ENCODE measurements at regions not wholly inside any gene's neighbourhood (a gene's known extent, or its start where the extent isn't known, plus 50 kb on each side); places are given as distances from the start of the nearest gene placed in this dataset.

GRCh38 chr15:62798536-62798935 lies 244.0 kb upstream of the TPM1 start:
- no peak for DNase-seq (ENCODE audit: low read depth in 2 of 2)

DNA sequence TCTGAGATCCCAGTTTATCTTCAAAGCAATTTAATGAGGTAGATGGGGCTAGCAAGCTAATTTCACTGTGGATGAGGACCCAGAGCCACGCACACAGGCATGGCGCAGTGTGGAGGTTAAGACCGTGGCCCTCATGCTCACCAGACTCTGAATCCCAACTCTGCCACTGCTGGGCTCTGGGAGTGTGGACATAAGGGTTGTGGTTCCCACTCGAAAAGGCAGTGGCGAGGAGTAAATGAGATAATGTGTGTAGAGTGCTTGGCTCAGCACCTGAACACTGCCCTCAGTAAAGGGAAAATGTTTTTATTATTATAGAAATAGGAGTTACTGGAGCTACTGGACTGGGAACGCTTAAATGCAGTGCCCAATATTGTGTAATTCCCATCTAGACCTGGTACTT lies 243.5 kb upstream of the TPM1 start:
- no peak for DNase-seq (ENCODE audit: low read depth in 2 of 2)

GRCh38 chr15:62799919-62800318 lies 242.6 kb upstream of the TPM1 start:
- no peak for DNase-seq (ENCODE audit: low read depth in 2 of 2)

GRCh38 chr15:62802612-62803011 lies 239.9 kb upstream of the TPM1 start:
- DNase-seq (ENCODE audit: low read depth in 2 of 2): no peak

DNA sequence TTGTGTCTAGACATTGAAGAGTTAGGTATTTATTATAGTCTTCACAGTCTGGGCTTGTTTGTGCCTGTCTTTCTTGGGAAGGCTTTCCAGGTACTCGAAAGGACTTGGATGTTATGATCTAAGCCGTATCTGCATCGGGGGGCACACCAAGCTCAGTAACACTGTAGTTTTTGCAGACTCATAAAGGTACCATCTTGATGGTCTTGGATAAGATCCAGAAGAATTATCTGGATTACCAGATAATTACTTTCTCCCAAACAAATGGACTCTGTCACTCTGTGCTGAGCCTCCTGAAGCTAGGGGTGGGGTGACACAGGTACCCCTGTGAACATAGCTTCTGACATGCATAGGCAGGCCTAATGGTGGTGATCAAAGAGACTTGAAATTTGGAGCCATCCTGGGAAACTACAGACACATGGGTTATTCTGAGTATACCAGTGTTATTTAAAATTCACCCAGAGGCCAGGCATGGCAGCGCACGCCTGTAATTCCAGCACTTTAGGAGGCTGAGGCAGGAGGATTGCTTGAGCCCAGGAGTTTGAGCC lies 238.6 kb upstream of the TPM1 start:
- no peak for DNase-seq (ENCODE audit: low read depth in 2 of 2)

- no peak for DNase-seq (ENCODE audit: low read depth in 2 of 2)
Observed at GRCh38 chr15:62805502-62805901, 237.0 kb upstream of the TPM1 start.

DNA sequence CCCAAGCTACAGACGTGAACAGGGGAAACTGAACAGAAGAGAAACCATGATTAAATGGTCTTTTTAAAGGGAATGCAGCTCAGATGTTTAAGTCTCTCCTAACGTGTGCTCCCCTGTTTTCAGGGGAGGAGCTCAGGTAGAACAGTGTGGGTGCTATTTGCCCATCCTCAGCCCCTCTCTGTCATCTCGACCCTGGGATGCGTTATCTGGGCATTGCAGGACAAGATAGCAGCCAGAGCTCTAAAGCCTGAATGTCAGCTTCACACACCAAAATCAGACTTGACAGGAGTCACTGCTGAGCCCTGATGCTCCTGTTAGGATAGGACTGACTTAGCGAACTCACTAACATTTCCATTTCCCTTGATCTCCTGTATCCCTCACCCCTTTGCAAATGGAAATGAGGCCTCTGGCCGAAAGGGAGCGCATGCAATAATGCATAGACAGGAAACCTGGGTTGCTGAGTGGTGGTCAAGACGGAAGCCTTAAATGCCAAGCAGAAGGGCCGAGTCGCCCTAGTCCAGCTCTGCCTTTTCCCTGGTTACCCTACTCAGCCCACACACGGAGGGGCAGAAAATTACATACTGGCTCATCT lies 234.9 kb upstream of the TPM1 start:
- no peak for DNase-seq (ENCODE audit: low read depth in 2 of 2)

DNA sequence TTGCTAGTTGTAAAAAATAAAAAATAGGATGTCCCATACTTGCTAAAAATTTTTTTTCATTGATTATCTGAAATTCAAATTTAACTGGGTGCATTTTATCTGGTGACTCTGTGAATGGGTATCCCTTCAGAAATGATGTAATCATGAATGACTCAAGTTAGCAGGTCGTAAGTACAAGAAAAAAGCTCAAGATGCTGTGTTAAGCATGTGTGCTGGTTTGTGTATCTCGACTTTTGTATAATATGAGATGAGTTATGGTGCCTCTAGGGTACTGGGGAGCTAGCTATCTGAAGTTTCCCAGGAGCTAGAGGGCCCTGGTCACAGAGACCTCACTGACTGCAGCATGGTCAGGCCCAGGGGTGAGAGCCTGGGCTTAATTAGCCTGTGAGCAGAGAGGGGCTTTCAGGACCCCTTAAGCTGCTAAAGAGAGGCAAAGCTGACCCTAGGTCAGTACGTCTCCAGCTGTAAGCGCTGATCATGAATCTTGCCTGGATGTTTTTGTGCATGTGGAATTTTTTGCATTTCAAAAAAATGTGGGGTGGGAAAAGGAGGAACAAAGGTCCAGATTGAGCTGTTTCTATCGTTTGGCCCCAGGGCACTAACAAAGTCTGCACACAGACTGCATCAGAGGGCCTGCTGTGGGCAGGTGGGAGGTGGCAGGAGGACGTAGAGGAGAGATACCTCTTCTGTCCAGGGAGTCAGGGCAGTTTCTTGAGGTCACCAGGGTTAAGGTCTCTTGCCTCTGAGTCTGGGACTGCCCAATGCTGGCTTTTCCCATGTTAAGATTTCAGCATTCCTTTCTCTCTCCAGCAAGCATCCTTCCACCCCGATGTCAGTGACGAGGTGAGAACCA lies 233.2 kb upstream of the TPM1 start:
- no peak for DNase-seq (ENCODE audit: low read depth in 2 of 2)

DNA sequence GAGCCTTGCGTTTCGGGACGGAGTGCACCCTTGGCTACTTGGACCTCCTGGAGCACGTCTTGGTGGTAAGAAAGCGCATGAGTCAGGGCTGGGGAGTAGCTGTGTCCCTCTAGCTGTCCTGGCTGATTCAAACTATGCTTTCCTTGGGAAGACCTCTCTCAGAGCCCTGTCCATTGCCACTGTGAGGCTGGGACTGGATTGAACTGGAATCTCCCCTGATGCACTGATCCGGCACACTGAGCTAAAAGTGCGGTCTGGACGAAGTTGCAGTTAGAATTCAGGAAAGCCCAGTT lies 232.6 kb upstream of the TPM1 start:
- DNase-seq (ENCODE audit: low read depth in 2 of 2): no peak

DNA sequence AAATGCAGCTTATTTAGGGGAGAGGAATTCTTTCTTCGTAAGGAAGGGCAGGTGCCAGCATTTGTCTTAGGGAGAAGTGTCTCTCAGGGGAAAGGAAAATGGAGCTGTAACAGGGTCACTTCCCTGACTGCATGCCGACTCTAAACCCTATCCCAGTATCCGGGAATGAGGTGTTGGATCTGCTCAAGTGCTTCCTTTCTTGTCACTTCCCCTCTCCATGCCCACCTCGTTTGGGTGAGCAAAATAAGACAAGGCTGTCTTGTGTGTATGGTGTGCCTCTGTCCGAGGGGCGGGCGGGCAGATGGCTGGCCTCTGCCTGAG lies 230.1 kb upstream of the TPM1 start:
- no peak for DNase-seq (ENCODE audit: low read depth in 2 of 2)

DNA sequence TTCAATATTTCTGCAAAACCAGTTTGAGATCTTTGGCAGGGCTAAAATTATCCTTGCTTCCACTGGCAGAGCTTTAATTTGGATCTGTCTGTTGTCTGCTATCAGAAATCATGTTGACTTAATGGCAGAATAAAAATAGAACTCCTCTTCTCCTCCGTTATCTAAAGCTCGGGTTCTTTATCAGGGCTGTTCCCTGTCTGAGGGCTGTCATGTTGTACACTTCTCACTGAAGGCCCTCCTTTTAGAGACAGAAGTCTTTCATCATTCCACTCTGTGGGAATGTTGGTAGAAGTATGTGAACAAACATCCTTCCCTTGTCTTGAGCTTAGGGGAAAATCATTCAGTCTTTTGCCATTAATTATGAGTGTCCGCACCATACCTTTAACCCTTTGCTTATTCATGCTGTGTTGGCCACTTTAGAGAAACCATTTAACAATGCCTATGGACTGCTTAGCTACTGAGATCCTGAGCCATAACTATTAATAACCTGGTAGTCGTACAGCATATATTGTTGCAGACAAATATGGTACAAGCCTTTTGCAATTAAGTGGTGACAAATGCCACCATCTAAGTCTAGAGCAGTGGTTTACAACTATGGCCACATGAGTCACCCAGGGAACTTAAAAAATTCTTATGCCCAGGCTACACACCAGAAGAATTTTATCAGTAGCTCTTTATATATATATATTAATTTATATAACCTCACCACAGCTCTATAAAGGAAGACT lies 226.0 kb upstream of the TPM1 start:
- no peak for DNase-seq (ENCODE audit: low read depth in 2 of 2)

DNA sequence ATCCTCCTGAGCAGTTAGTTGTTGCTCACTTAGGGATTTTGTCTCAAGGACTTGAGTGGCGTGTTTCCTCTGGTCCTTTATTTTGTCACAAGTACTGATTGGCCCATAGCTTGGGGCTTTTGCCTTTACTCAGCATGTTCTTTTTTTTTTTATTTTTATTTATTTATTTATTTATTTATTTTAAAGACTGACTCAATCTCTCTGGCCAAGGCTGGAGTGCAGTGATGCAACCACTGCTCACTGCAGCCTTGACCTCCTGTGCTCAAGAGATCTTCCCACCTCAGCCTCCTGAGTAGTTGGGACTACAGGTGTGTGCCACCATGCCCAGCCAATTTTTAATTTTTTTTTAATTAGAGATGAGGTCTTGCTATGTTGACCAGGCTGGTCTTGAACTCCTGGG lies 223.9 kb upstream of the TPM1 start:
- DNase-seq (ENCODE audit: low read depth in 2 of 2): no peak

DNA sequence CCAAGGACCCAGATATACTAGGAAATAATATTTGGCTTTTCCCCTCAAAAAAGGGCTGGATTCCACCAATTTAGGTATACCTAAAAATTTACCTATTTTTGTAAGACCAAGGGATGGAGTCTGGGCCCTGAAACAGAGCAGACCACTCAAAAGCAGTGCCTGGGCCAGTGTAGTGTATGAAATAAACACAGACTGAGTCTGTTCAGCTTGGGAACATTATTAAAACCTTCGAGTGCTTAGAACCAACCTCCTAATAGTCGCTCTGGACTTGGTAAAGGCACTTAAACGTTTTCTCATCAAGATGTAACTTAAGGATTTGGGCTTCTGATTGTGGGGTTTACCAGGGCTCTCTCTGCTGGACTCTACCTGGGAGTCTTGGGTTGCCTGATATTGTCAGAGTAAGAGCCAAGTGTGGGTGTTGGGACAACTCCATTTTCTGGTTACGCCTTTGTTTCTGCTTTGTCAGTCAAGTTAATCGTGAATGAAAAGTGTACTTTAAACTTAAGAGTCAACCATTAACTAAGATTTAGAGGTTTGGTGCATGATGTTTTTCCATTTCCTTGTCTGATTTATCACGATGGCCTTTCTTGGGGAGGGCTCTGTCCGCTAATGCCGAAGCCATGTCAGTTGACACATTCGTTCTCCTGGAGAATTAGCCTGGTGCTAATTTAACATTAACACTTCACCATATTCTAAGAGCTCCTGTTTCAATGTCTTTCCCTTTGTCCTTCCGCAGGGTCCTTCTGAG lies 221.0 kb upstream of the TPM1 start:
- no peak for DNase-seq (ENCODE audit: low read depth in 2 of 2)

GRCh38 chr15:62822228-62822627 lies 220.3 kb upstream of the TPM1 start:
- DNase-seq (ENCODE audit: low read depth in 2 of 2): no peak

- DNase-seq (ENCODE audit: low read depth in 2 of 2): no peak
Observed at GRCh38 chr15:62823561-62823960, 219.0 kb upstream of the TPM1 start.

DNA sequence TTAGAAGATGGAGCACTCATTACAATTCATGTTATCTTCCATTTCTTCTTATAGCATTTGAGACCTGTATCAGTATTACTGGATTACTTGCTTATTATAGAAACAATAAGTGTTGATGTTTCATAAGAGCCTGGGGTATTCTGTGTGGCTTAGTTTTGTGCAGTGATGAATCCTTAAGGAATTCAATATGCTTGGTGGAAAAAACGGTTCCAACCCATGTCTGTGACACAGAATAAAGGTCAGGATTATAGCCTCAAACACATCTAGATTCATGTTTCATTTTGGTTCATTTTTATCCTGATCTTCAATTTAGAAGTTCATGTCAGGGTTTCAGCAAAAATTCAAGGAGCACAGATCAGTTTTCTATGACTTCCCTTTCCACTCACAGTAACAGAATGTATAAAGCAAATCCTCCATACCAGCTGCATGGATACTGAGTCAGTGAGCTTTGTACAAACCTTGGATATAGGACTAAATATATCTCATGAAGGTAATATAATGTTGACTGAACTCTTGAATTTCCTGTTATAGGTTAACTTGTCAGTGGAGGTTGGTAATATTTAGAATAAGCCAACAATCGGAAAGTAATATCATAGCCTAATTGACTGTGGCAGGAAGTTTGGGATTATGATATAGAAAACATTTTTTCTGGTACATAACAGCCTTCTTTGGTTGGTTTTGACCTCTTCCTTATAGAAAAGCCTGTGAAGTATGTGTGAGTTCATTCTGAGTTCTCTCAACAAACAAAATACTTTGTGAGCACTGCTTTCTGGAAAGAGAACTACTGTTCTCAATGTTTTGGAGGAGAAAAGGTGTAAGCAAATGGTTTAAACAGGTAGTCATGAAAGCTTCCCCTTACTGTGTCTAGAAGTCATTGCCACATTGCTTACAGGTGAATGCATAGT lies 218.2 kb upstream of the TPM1 start:
- no peak for DNase-seq (ENCODE audit: low read depth in 2 of 2)

- DNase-seq (ENCODE audit: low read depth in 2 of 2): no peak
Observed at GRCh38 chr15:62825191-62825590, 217.4 kb upstream of the TPM1 start.

GRCh38 chr15:62826561-62826960 lies 216.0 kb upstream of the TPM1 start:
- DNase-seq (ENCODE audit: low read depth in 2 of 2): no peak

GRCh38 chr15:62828364-62828763 lies 214.2 kb upstream of the TPM1 start:
- no peak for DNase-seq (ENCODE audit: low read depth in 2 of 2)

DNA sequence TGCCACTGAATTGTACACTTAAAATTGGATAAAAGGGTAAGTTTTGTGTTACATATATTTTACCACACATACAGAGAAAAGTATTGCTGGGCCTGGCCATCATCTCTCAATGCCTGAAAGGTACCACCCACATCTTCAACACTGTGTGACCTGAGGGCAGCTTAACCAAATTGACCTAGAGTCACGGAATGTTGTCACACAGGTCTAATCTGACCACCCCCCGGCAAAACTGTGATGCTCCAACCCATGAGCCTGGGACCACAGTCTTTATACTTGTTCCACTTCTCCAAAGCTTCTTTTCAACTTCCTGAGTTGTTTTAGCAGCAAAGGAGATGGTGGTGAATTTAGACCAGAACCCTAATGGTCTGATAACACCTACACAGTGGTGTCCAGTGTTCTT lies 210.3 kb upstream of the TPM1 start:
- DNase-seq (ENCODE audit: low read depth in 2 of 2): no peak

GRCh38 chr15:62833646-62834045 lies 208.9 kb upstream of the TPM1 start:
- no peak for DNase-seq (ENCODE audit: low read depth in 2 of 2)
